Myocyte (in vitro differentiated cells): ENCODE measurements at regions not wholly inside any gene's neighbourhood (a gene's known extent, or its start where the extent isn't known, plus 50 kb on each side); places are given as distances from the start of the nearest gene placed in this dataset.

Experiments used
- DNase-seq: peaks from one replicate; pipeline ENCODE4 v3.0.0-alpha.2; 2012; ENCODE audit warnings: low read depth

DNA sequence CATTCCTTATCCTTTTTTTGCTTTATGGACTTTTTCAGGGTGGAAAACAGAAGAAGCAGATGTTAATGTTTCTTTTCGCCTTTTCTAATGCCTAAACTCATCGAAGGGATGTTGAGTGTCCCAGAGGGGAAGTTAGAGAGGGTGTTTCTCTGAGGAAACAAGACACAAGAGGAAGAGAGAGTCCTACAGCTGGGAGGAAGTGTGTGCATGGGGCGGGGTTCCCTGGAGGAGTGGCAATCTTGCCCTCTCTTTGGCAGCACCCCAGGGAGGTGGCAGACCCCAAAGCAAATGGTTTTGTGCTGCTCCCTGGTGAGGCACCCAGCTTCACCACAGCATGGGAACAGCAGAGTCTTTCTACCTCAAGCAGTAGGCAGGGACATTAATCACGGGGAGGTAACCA lies 377.6 kb downstream of the RND3 start:
- no peak for DNase-seq

DNA sequence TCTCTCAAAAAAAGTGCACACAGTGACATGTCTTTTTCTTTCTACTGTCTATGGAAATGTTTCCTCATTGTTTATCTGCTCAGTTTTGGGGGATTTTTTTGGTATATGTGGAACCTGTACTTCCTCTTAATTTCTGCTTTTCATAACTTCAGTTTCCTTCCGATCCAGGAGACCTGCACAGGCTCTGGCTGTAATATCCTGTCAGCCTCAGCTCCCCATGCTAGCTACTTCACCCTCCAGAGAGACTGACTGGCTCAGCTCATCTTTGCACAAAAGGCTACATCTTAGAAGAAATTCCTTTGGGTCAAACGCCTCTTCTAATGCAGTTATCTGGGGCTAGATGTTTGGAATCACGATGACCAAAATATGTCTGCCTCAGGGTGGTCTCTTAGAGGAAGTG lies 378.4 kb downstream of the RND3 start:
- DNase-seq, result no peak

DNA sequence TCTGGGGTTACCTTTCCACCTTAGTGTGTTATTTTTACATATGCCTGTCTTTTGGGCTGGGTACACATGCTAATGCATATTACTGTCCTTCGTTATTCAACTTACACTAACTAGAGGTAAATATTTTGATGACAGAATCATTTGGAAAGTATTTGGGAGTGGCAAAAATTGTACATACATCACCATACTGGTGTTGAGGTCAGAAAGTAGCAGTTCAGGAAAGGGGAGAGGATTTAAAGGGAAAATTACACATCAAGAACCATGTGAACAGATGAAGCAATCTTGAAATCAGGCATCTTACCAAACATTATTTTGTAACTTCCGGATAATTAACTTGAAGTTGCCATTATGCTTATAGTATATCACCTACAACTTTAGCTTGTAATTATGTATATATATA lies 379.7 kb downstream of the RND3 start:
- no peak for DNase-seq

DNA sequence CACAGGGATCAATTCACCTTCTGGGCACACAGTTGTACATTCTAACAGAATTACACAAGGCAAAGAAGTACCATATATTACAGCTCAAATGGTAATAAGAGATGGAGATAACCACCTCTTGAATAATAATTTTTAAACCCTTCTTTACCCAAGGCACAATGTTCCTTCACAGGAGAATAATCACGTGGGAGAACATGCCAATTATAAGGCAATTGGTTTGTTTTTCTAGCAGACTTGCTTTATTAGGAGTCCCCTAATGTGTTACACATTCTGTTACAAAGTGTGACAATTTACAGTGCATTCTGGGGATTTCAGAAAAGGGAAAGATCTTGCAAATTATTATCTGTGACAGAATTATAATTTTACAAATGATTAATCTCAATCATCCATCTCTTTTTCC lies 380.3 kb downstream of the RND3 start:
- no peak for DNase-seq

GRCh38 chr2:150101947-150102346 lies 385.5 kb downstream of the RND3 start:
- no peak for DNase-seq

DNA sequence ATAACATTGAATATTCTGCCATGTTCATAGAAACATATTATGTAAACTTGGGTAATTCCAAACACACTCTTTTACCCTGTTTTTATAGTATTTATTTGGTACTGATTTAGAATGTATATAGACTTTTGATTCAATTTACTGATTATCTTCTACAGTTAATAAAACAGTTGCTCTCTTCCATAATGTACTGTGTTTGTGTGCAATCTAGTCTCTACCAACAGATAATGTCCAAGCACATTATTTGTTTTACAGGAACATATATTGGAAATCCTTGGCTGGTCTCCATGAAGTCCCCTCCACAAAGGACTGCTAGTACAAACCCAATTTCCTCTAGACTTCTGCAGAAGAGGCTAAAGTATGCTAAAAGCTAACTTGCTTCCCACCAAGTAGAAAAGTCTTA lies 386.6 kb downstream of the RND3 start:
- no peak for DNase-seq

DNA sequence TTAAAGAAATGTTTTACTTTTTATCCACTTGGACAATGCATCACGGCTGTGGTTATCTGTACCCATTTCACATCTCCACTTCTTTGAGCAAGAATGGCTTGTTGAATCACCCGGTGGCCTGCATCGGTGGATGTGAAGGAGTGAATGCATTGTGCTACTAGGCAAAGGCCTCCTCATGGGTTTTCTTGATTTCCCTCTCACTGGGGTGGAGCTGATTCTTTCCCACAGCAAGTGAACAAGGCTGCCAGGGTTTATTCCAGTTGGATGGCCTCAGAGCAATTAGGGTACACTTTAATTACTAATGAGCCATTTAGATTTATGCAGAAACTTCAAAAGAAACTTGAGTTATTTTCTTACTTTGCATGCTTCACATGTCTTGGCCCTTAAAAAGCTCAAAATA lies 387.1 kb downstream of the RND3 start:
- no peak for DNase-seq

GRCh38 chr2:150099805-150100204 lies 387.7 kb downstream of the RND3 start:
- DNase-seq, result no peak

GRCh38 chr2:150097901-150098531 lies 389.5 kb downstream of the RND3 start:
- no peak for DNase-seq

DNA sequence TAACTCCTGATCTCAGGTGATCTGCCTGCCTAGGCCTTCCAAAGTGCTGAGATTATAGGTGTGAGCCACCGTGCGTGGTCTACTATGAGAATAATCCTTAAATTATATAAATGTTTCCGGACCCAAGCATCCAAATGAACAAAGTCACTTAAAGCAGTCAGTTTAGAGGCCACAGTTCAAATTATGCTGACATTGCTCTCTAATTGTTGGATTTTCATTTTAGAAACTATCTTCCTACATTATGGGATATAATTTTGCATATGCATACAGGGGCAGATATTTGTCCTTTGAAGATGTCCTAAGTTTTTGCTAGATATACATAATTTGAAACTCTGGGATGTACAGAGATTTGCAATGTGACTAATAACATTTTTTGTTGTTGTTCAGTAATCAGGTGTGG lies 390.1 kb downstream of the RND3 start:
- no peak for DNase-seq

DNA sequence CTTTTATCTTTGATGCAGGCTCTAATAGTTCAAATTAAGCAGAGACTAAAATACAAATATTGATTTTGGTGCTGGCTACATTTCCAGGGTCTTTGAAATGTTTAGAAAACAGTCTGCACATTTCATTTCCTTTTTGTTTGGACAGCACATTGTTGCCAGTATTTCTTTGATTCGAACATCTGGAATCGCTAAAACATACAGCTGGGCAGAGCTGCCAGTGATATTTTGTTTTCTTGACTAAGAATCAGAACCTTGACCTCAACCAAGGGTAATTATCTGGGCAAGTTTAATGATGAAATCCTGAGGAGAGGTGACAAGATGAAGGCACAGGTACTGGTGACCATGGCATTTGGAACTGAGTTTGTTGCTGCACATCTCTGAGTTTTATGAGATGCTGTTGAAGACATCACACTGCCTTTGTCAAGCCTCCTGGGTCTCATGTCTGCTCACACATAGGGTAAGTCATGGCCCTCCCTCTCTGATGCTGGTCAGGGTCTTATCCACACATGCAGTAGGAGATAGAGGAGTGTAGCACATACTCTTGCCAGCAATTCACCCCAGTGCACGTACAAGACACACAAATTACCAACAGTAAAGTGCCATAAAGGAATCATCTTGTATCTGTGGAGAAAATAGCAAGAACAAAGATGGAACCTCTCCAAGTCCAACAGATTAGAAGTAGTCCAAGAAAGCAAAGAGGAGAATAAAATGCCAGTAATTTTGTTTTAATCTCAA lies 391.9 kb downstream of the RND3 start:
- DNase-seq, result no peak

DNA sequence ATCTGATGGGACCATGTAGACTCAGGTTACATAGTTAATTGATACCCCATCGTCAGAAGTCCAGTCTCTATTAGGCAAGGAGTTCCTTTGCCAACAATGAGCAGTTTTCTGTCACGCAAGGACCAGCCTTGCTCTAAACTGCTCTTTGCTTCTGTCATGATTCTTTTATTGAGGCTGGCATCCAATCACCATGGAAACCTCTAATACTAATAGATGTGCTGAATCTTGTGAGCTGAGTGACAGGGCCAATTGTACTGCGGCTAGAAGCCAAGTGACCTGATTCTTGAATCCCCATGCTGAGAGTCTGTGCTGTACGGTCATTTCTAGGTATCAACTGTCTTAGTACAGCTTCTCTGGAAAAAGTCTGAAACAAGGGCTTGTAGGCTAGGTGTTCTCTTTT lies 395.6 kb downstream of the RND3 start:
- DNase-seq, result peak; percentile 69

GRCh38 chr2:150090031-150090430 lies 397.4 kb downstream of the RND3 start:
- no peak for DNase-seq

- DNase-seq, result no peak
Observed at GRCh38 chr2:150088538-150088937, 398.9 kb downstream of the RND3 start.

DNA sequence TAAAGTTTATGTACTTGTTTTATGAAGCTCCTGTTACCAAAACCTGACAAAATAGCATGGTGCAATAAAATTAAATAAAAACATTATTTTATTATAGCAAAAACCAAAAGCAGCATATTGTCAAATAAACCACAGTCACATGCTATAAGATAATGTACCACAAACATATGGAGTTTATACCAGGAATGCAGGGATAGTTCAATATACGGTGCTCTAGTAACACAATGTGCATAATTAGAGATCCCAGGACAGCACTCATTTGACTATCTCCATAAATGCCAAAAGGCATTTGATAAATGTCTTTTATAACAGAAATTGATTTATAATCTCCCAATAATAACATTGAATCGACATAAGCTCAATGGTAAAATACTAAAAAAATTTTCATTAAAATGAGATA lies 402.0 kb downstream of the RND3 start:
- DNase-seq, result no peak

DNA sequence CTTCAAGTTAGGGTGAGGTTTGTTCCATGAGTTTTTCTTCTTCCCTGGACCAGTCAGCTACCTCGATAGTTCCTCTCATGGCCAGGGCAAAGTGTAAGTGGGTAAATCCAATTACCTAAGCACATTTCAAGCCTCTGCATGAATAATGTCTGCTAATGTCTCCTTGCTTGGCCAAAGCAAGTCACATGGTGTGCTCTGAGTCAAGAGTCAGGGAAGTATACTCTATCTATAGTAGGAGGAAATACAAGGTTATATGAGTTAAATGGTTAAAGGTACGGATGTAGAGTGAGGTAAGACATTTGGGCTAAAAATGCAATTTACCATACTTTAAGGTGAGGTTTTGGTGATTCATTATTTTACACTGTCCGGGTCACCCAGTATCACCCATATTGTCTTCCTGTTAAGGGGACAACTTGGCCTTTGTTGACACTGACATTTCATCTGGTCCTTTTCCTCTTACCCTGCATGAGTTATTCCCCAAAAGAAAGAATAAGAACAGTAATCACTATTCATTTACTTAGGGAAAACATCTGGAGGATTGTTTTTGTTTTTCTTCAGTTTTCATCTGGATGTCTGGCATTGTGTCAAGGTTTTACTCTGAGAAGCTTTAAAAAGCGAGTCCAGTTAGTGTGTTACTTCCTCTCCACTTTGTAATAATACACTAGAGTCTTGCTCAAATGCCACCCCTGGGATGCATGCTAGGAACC lies 405.5 kb downstream of the RND3 start:
- peak; percentile 47 for DNase-seq

- DNase-seq, result no peak
Observed at GRCh38 chr2:150076281-150076680, 411.2 kb downstream of the RND3 start.

DNA sequence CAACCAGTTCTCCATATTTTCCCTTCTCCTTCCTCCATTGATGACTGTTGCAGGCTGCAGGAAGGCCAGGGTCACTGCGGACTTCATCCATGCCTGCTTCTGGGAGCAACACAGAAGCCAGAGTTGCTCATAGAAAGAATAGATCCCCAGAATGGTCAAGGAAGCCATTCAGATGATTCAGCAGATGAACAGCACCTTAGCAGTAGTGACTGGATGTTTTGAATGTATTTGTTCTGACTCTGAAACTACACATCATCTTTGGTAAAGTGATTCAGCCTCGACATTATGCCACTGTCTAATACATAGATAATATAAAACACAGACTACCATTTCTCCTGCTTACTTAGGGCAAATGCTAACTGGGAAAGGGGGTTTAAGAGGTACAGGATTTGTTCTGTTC lies 411.6 kb downstream of the RND3 start:
- no peak for DNase-seq

DNA sequence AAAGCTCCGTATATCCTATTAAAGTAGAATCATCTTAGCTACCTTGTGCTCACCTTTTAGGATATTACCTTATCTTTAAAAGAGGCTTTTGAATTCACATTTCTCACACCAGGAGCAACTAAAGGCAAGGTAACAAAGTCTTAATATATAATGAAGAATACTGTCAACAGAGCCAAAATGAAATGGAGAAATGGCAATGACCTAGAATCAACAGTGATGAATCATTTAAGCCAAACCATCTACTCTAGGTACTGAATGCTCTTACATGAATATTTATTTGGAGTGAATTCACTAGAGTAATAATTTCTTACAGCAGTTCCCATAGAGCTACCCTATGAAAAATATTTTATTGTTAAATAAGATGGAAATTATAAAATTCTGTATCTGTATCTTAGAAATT lies 421.0 kb downstream of the RND3 start:
- DNase-seq, result no peak

GRCh38 chr2:150063931-150064548 lies 423.4 kb downstream of the RND3 start:
- no peak for DNase-seq

GRCh38 chr2:150063432-150063889 lies 424.0 kb downstream of the RND3 start:
- peak; percentile 89 for DNase-seq

DNA sequence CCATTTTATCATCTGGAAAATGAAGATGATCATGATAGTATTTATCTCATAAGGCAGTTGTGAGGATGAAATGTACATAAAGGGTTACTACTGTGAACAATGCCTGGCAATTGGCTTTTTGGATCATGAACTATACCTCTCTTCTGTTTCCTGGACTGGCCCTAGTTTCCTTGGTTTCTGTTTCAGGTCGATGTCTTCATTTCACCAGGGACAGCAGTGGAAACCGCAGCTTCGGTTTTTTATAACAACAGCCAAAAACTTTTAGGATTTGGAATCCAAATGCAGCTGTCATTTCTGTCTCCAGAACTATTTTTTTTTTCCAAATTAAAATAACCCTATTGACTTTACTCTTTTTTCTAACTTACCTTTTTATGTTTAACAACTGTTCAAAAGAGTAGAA lies 425.1 kb downstream of the RND3 start:
- peak; percentile 74 for DNase-seq
